Skin of body (tissue), 1 donor: ENCODE measurements at regions not wholly inside any gene's neighbourhood (a gene's known extent, or its start where the extent isn't known, plus 50 kb on each side); places are given as distances from the start of the nearest gene placed in this dataset.

Experiments
- DNase-seq: peaks from one replicate; lab custom pipeline; 2025; lab: John Stamatoyannopoulos, UW

DNA sequence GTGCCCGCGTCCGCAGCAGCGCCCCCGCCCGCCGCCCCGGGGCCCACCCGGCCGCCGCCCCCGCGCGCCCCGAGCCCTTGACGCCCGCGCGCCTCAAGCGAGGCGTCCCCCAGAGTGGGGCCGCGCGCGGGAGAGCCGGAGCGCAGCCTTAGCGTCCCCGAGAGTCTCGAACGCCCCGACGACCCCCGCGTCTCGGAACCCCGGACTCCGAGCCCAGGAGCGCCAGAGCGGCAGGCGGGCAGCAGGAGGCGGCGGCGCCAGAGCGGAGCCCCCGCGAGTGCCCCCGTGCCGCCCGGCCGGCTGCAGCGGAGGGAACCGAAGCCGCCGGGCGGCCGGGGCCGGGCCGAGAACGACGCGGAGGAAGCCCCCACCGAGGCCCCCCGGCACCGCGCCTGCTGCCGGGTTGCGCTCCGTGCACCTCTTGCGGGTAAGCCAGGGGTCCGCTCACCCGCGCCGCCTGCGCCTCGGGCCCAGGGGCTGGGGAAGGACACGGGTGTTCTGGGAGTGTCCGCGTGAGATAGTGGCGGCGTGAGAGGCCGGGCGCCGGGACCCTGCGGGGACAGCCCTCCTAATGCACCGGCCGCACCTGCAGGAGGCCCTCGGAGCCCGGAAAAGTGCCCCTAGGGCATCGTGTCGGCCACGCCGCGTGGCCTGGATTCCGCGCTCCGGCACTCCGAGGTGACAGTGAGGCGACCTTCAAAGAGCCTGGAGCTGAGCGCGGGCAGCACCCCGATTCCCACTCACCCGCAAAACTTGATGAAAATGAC lies 52.0 kb upstream of the ULK4 start:
- DNase-seq, result no peak

DNA sequence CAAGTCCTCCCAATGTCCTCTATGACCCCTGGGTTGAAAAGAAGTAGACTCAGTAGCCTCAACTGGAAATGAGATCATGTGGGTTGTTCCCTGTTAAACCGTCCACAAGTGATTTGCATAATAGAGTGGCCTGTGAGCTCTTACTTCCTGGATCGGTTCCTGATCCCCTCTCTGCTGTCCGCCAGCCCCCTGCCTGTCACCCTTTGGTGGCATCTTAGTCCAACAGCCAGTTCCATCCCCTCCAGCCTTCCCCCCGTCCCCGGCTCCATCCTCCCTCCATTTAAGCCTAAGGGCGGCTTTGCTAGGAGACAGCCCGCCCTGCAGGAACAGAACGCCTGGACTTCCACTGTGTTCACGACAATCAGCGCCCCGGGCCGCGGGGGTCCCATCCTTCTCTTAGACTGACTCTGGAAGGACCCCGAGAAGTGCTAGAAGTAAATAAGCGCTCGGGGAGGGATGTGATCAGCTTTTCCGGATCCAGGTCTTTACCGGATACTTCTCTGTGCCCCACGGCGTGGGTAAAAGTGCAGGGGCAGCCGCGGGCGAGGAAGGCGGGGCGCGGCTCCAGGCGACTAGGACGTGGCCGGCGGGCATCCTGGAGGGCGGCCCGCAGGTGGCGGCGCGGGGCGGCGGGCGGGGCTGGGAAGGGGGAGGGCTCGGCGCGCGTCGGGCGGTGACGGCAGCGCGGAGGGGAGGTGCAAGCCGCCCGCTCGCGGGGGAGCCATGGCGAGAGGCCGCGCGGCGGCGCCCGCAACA lies 51.2 kb upstream of the ULK4 start:
- peak; percentile 35 for DNase-seq

DNA sequence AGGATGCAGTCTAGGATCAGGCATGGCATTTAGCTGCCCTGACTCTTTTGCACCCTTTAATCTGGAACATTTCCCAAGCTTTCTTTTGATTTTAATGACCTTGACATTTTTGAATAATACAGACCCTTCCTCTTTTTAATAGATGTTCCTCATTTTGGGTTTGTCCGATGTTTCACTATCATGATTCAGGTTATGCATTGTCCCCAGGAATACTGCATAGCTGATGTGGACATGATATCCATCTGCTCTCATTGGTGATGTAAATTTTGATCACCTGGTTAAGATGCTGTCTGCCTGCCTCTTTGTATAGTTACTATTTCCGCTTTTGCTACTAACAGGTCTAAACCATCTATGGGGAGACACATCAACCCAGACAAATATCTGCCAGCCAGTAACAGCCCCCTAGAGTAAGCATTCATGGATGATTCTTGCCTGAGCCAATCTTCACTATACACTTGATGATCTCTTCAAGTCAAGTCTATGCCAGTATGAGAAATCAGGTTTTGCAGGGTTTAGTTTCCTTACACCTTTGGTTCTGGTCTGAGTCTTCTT lies 50.6 kb upstream of the ULK4 start:
- DNase-seq, result no peak
